ENCODE measurements at regions not wholly inside any gene's neighbourhood (a gene's known extent, or its start where the extent isn't known, plus 50 kb on each side); places are given as distances from the start of the nearest gene placed in this dataset.

DNA sequence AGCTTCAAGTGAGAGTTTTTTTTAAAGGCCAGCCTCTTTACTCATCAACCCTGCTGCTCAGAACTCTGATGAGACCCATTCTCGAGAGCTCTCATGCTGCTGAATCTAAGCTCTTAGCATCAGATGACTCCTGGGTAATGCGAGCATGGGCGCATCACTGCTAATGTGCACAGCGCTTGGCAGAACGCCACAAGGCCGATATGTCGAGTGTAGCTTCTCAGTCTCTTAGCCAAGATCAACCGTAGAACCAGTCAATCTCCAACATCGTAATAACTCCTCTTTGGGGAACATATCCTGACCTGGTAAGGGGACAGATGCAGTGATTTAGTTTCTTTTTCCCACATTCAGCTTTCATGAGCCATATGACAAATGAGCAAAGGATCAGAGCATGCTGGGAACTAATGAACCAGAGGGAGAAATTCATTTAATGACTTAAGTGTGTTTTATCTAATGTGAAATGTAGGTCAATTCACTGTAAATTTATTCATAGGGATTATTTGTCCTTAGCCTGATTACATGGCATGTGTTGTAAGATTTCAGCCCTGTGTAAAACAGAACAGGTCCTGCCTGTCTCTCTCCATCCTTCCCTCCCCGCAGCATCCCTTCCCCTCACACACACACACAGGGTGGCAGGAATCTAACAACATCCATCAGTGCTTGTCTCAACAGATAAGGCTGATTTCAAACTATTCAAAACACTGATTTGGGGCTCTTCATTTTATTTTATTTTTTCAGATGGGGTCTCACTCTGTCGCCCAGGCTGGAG, 195.4 kb upstream of the C2CD4B start:
- H3K27ac ChIP-seq (ENCODE audit: low read depth, low read length): no peak overlapping the region
- CTCF ChIA-PET: interaction anchor here (1.5 kb wide), 1 partner anchor 15 kb away, joined by 6 read pairs; no protein-coding TSS in a partner anchor
- no peak for DNase-seq (ENCODE audit: low read depth, low spot score)
- H3K27me3 ChIP-seq (ENCODE audit: control insufficient read depth, insufficient read depth, low read length): peaks cover 21% of the 10 kb centered on the region
- POLR2A ChIA-PET: no interaction called here
- TF ChIP-seq CTCF (IDR thresholded peaks at IDR 0.05; ENCODE audit: low read depth, low read length): no peak
- no peaks in the 10 kb centered on the region for H3K9me3 ChIP-seq (ENCODE audit: control insufficient read depth, insufficient read depth, low read length)
- no peak overlapping the region for H3K4me3 ChIP-seq (ENCODE audit: low read depth, low read length)

- TF ChIP-seq CTCF (IDR thresholded peaks at IDR 0.05; ENCODE audit: low read depth, low read length): no peak
- H3K9me3 ChIP-seq (ENCODE audit: control insufficient read depth, insufficient read depth, low read length): no peaks in the 10 kb centered on the region
- no peak for DNase-seq (ENCODE audit: low read depth, low spot score)
- no peak overlapping the region for H3K27ac ChIP-seq (ENCODE audit: low read depth, low read length)
- CTCF ChIA-PET: no interaction called here
- peaks cover 27% of the 10 kb centered on the region for H3K27me3 ChIP-seq (ENCODE audit: control insufficient read depth, insufficient read depth, low read length)
- H3K4me3 ChIP-seq (ENCODE audit: low read depth, low read length): no peak overlapping the region
- POLR2A ChIA-PET: no interaction called here
Observed at GRCh38 chr15:62362144-62362543, 197.1 kb upstream of the C2CD4B start.

GRCh38 chr15:62362608-62363007, 197.5 kb upstream of the C2CD4B start:
- H3K9me3 ChIP-seq (ENCODE audit: control insufficient read depth, insufficient read depth, low read length): no peaks in the 10 kb centered on the region
- no peak for TF ChIP-seq CTCF (IDR thresholded peaks at IDR 0.05; ENCODE audit: low read depth, low read length)
- ChIA-PET CTCF (interaction anchor here (0.7 kb wide), 1 partner anchor 28 kb away, joined by 9 read pairs; no protein-coding TSS in a partner anchor), POLR2A (no interaction called here)
- H3K27ac ChIP-seq (ENCODE audit: low read depth, low read length): no peak overlapping the region
- H3K27me3 ChIP-seq (ENCODE audit: control insufficient read depth, insufficient read depth, low read length): peaks cover 27% of the 10 kb centered on the region
- DNase-seq (ENCODE audit: low read depth, low spot score): no peak
- H3K4me3 ChIP-seq (ENCODE audit: low read depth, low read length): no peak overlapping the region

DNA sequence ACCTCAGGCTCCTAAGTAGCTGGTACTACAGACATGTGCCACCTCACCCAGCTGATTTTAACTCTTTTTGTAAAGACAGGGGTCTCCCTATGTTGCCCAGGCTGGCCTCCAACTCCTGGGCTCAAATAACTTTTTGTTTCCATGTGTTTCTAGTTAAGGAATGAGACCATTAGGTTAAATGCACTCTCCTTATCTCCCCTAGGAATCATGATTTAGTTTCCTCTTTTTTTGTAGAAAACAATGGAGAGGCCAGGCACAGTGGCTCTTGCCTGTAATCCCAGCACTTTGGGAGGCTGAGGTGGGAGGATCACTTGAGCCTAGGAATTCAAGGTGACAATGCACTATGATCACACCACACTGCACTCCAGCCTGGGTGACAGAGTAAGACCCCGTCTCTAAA, 198.8 kb upstream of the C2CD4B start:
- no peaks in the 10 kb centered on the region for H3K9me3 ChIP-seq (ENCODE audit: control insufficient read depth, insufficient read depth, low read length)
- ChIA-PET CTCF (no interaction called here), POLR2A (no interaction called here)
- H3K4me3 ChIP-seq (ENCODE audit: low read depth, low read length): no peak overlapping the region
- H3K27me3 ChIP-seq (ENCODE audit: control insufficient read depth, insufficient read depth, low read length): peaks cover 22% of the 10 kb centered on the region
- TF ChIP-seq CTCF (IDR thresholded peaks at IDR 0.05; ENCODE audit: low read depth, low read length): no peak
- no peak for DNase-seq (ENCODE audit: low read depth, low spot score)
- no peak overlapping the region for H3K27ac ChIP-seq (ENCODE audit: low read depth, low read length)

DNA sequence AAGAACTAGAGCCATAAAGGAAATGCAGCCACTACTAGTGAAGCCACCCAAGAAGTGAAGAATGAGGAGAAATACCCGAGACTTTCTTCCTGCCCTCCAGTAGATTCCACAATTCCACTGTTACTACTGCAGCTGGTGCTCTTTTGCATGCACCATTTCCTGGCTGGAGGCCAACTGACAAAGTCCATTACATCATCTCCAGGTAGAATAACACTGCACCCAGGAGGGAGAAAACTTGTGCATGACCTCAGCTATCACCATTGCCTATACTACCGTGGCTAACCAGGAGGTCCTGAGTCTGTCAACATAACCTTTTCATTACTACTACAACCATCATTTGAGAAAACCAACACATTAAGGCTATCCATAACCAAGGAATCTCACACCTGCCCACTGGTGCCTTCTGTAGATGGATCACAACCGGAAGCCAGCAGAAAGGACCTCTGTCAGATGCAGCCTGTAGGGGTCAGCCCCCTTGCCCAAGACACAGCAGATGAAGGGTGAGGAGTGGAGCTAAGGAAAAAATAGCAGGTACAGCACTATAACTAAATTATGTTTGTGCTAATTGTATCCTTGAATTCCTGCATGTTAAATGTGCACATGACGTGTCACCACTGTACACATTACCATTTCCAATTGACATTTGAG, 200.8 kb upstream of the C2CD4B start:
- POLR2A ChIA-PET: no interaction called here
- DNase-seq (ENCODE audit: low read depth, low spot score): no peak

More for the DNA sequence above, 200.8 kb upstream of the C2CD4B start:
- Histone ChIP-seq H3K27me3 (ENCODE audit: control insufficient read depth, insufficient read depth, low read length) (peaks cover 13% of the 10 kb centered on the region), H3K4me3 (ENCODE audit: low read depth, low read length) (no peak overlapping the region), H3K9me3 (ENCODE audit: control insufficient read depth, insufficient read depth, low read length) (no peaks in the 10 kb centered on the region), H3K27ac (ENCODE audit: low read depth, low read length) (no peak overlapping the region)
- CTCF ChIA-PET: no interaction called here
- no peak for TF ChIP-seq CTCF (IDR thresholded peaks at IDR 0.05; ENCODE audit: low read depth, low read length)

Data from AG04450 (cell line).